GM18907 (cell line): ENCODE measurements at regions not wholly inside any gene's neighbourhood (a gene's known extent, or its start where the extent isn't known, plus 50 kb on each side); places are given as distances from the start of the nearest gene placed in this dataset.

ENCODE experiments used
- ATAC-seq: cut with Tn5 transposase; IDR thresholded peaks from one replicate; pipeline ENCODE4 v1.9.1; 2021; ENCODE audit warnings: mild to moderate bottlenecking, moderate library complexity; ENCODE audit not compliant: unreplicated experiment

DNA sequence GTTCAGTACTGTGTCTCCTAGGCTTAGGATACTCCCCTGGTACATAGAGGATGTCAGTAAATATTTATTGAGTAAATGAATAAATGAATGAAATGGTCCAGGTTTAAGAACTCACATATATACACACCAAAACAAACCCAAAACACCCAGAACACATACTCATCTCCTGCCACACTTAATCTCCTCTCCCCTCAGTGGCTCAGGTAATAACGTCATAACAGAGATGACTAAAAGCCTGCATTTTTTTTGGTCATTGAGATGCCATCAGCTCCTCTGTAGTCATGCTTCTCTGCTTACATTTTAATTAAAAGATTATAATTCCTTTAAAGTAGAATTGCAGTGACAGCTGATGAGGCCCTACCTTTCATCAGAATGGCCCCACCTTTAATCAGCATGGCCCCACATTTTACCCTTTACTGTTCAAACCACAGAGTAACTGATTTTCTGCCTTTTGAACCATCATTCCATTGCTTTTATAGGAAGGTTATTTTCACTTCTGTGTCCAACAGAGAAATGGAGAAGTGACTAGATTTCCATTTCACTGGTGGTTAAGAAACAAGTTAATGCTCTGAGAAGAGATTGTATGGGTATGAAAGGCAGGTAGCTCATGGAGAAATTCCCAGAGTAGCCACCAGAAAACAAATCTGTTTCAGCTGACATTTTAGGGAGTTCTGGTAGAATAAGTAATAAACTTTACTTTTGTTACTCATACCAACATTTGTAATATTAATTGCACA is 193.4 kb upstream of the ATP2B1 start:
- no peak for ATAC-seq

DNA sequence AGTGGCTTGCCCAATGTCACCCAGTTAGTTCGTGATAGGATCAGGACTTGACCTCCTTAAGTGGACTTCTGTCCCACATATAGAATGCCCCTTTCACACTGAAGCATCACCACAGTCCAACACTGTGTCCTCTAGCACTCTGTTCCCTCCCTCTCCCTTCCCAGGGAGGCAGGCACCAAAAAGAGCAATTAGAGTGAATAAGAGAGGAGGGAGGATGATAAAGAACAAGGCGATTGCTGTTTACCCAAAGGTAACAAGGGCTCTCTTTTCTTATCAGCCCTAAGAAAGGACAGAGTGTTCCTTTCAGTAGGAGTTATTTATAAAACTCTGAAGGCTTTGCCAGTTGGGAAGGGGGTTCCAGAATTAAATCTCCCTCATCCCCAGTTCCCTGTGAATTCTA is 192.7 kb upstream of the ATP2B1 start:
- no peak for ATAC-seq

- no peak for ATAC-seq
Observed at GRCh38 chr12:89899651-89900050, 191.0 kb upstream of the ATP2B1 start.

- ATAC-seq: no peak
Observed at GRCh38 chr12:89895591-89895990, 187.0 kb upstream of the ATP2B1 start.

GRCh38 chr12:89895101-89895500 is 186.5 kb upstream of the ATP2B1 start:
- ATAC-seq: no peak

GRCh38 chr12:89893972-89894706 is 185.5 kb upstream of the ATP2B1 start:
- no peak for ATAC-seq

DNA sequence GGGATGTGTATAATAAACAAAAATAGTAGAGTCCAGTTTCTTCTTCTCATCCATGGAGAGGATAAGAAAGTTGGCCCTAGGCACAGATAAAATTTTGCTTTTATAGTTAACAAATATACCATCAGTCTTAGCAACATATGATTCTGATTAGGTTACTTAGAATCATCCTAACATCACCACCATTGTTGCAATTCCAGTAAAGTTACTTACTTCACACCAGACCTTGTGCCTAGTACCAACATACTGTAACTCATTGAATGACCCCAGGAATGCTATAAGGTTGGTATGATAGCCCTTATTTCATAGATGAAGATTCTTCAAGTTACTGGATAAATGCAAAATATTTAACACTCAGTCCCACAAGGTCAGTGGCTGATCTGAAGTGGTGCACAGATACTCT is 183.8 kb upstream of the ATP2B1 start:
- no peak for ATAC-seq

GRCh38 chr12:89891933-89892332 is 183.3 kb upstream of the ATP2B1 start:
- no peak for ATAC-seq

GRCh38 chr12:89890161-89890560 is 181.5 kb upstream of the ATP2B1 start:
- ATAC-seq: no peak

GRCh38 chr12:89889062-89889461 is 180.4 kb upstream of the ATP2B1 start:
- ATAC-seq: no peak

DNA sequence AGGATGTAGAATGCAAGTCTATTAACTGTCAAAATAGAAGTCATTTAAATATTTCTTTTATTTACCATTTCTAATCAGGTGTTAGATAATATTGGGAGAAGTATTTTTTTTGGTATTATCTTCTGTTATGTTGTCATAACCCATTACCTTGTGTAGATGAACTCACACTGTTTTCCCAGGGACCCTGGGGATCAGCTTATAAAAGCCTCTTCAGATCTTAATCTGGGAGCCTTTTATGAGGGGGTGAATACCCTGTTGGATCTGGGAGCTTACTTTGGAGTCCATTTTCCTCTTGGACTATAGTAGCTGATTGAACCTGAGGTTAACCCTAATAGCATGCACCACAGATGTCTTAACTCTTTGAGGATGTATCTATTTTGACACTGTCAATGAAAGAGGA is 176.3 kb upstream of the ATP2B1 start:
- ATAC-seq: no peak

DNA sequence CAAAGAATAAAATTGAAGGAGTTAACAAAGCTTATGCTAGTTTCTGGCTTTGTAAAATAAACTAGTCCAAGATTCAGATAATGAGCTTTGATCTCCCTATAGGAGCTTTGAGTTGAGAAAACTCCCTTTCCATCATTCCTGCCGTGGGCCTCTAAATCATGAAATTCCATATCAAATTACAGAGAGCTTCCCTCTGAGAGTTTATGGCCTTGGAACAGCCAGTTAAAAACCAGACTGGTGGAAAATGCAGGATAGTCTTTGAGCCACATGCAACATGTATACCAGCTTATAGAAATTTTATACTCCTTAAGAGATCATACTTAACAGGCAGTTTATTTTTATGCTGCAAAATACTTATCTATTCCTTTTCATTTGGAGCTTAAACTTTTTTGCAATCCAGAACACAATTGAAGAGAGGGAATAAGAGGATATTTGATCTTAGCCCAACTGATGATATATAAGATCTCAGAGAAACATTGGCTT is 175.8 kb upstream of the ATP2B1 start:
- ATAC-seq: no peak

DNA sequence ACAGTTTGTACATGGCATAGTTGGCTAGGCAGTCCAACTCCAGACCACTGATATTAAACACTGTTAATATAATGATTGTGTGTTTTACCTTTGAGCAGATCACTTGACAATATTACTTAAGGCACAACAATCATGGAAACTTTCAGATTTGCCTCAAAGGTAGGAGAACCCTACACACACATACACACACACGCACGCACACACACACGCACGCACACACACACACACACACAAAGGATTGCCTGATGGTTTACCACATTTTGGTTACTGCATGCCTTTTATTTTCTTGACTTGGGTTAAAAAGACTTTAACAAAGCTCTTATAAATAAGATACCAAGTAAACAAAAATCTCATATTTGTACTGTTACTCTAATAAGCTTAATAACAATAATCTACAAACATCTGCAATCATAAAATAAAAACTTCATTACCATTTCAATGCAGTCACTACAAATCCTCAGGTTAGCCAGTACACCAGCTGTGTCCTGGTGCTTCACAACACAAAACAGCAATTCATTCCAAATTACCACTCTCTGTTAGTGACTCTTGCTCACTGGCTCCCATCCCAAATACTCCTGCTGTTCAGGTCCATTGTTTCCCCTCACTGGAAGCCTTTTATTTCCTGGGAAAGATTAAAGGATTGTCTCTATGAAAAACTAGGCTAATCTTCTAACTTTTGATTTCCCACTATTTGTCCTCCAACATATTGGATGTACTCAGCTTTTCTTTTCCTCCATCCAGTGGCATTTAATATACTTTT is 175.2 kb upstream of the ATP2B1 start:
- no peak for ATAC-seq

DNA sequence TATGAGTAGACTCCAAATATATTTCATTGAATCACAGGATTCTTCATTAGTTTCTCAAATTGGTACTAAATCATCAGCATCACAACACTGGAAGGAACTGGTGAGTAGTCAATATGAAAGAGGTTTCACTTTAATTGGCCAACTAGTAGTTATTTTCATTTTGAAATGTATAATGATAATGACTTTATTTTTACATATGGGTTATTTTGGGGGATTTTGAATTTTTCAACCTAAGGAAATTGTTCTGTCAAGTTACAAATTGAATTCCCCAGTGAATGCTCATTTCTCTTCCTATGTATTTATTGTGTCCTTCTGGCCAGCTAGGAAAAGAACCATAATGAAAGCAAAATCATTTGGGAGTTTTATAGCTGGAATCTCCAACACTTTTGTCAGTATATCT is 174.2 kb upstream of the ATP2B1 start:
- ATAC-seq: no peak

DNA sequence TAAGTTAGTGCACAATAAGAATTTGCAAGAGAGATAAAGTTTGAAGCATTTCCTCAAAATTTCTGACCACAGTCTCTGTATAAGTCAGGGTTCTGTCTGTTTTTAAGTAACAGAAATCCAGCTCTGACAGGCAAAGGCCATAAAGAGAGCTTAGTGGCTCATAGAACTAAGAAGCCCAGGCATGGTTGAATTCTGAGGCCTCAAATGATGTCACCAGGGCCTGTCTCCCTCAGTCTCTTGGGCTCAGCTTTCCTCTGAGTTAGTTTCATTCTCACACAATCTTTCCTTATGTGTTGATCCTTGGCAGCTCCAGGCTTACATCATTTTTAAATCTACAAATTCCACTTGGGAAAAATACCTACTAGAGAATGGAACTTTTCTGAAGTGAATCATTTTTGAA is 173.4 kb upstream of the ATP2B1 start:
- ATAC-seq: peak; percentile 61

DNA sequence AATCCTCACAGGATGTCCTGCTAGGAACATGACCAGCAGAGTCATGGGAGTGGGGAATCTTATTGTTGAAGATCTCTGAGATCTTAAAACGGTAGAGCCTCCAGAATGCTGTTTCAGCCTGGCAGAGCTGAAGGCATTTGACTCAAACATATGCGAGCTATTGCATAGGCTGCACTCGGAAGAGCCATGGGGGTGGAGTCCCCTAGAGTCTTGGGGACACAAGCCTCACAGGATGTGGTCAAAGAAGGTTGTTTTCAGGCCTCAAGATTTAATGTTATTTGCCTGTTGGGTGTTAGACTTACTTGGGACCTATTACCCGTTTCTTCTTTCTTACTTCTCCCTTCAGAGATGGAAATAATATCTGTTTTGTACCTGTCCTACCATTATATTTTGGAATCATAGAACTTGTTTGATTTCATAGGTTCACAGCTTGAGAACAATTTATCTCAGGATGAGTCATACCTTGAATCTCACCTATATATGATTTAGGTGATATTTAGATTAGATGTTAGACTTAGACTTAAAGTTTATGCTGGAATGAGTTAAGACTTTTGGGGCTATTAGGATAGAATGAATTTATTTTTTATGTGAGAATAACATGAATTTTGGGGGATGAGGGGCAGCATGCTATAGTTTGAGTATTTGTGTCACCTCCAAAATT is 172.2 kb upstream of the ATP2B1 start:
- peak; percentile 95 for ATAC-seq

DNA sequence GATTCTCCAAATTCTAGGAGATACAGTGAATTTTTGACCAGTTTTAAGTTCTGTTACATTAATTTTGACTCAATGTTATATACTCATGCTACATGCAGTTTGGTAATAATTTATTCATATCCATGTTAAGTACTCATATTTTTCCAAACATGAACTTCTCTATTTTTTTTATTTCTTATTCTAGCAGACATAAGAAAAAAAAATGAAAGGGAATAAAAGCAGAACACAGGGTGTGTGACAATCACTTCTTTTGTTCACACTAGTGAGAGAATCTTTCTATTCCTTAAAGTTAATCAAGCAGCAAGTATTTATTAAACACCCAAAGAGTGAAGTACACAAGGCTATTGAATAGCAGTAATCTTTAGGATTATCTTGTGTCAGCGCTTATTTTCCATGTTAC is 171.1 kb upstream of the ATP2B1 start:
- ATAC-seq: no peak

GRCh38 chr12:89878950-89879349 is 170.3 kb upstream of the ATP2B1 start:
- ATAC-seq: no peak

DNA sequence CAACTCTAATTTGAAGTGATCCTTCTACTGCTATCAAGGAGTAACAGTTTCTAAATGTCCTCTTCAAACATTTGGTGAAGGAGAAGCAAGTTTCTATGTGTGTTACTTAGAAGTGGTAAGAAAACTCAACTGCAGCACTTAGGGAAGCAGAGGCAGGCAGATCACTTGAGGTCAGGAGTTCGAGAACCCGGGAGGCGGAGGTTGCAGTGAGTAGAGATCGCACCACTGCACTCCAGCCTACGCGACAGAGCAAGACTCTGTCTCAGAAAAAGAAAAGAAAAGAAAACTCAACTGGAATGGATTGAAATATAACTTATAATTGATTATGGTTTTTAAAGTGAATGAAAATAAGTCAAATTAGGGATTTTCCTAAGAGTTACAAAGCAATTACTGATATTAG is 169.7 kb upstream of the ATP2B1 start:
- no peak for ATAC-seq

- no peak for ATAC-seq
Observed at GRCh38 chr12:89877671-89878070, 169.0 kb upstream of the ATP2B1 start.

DNA sequence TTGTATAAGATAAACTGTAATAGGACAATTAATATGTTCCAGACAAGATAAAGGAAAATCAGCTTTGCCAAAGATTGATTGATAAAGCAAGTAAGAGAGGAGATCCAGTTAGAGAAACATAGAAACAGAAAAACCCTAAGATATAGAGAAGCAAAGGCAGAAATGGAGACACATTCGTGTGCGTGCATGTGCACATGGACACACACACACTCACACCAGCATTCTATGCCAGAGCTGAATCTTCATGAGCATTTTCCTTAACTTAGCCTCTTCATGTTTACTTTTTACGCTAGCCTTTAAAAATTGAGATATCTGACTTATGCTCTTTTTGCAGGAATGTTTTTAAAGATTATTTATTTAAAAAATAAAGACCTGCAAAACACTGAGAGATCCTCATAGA is 168.5 kb upstream of the ATP2B1 start:
- no peak for ATAC-seq
